Spleen (tissue), 11 donors: ENCODE measurements at regions not wholly inside any gene's neighbourhood (a gene's known extent, or its start where the extent isn't known, plus 50 kb on each side); places are given as distances from the start of the nearest gene placed in this dataset.

Source experiments
- DNase-seq: peaks from one replicate; pipeline ENCODE4 v3.0.0-alpha.2; 2020
- H3K27ac ChIP-seq, 8 donors: fragments of 200-600 bp; sonication (generic) in 7 of 8; 1 replicate in 4 of 8; 2 replicates in 4 of 8; pipeline versions ENCODE4 v1.5.0 to v1.8.0; 2016 to 2021; ENCODE audit warnings: inconsistent platforms in 4 of 8, mild to moderate bottlenecking in 4 of 8, moderate library complexity in 1 of 8
- H3K27me3 ChIP-seq, 7 donors: fragments of 200-600 bp; sonication (generic) in 6 of 7; replicated peaks in 1 of 7; 1 replicate in 4 of 7; 2 replicates in 3 of 7; pipeline versions ENCODE4 v1.5.0 to v1.8.0; 2016 to 2021; ENCODE audit warnings: inconsistent platforms in 3 of 7, mild to moderate bottlenecking in 1 of 7
- H3K36me3 ChIP-seq, 6 donors: fragments of 200-600 bp; sonication (generic) in 5 of 6; 1 replicate in 4 of 6; 2 replicates in 2 of 6; pipeline versions ENCODE4 v1.5.0 to v1.8.0; 2016 to 2021; ENCODE audit warnings: inconsistent platforms in 2 of 6
- H3K4me1 ChIP-seq, 6 donors: fragments of 200-600 bp; sonication (generic) in 5 of 6; 1 replicate in 3 of 6; 2 replicates in 3 of 6; pipeline versions ENCODE4 v1.5.0 to v1.8.0; 2016 to 2021; ENCODE audit warnings: inconsistent platforms in 3 of 6
- H3K4me3 ChIP-seq, 8 donors: fragments of 200-600 bp; sonication (generic) in 7 of 8; 1 replicate in 4 of 8; 2 replicates in 4 of 8; pipeline versions ENCODE4 v1.5.0 to v1.8.0; 2016 to 2021; ENCODE audit warnings: inconsistent platforms in 4 of 8, mild to moderate bottlenecking in 4 of 8, moderate library complexity in 2 of 8
- H3K9me3 ChIP-seq, 8 donors: fragments of 200-600 bp; sonication (generic) in 7 of 8; 1 replicate in 4 of 8; 2 replicates in 4 of 8; pipeline versions ENCODE4 v1.5.0 to v1.8.0; 2016 to 2021; ENCODE audit warnings: inconsistent platforms in 4 of 8
- POLR2A ChIP-seq, 3 donors: fragments of 450-650 bp; IDR thresholded peaks; one replicate each; pipeline ENCODE4 v1.5.1; 2017; ENCODE audit warnings: antibody characterized with exemption in 3 of 3, mild to moderate bottlenecking in 1 of 3
- POLR2AphosphoS5 ChIP-seq, 3 donors: sonication (generic); formaldehyde crosslinking; IDR thresholded peaks; one replicate each; pipeline ENCODE4 v1.5.1; 2017; ENCODE audit warnings: antibody characterized with exemption in 3 of 3
- WGBS, 5 donors: extraction: QIAGEN DNeasy Blood & Tissue Kit in 3 of 5; methylation state at CpG; one replicate each; pipeline versions ENCODE4 v1.1.5 to v1.1.7; 2013 to 2018; 5-methylcytosine and 5-hydroxymethylcytosine counted together
- intact Hi-C: fragments of 100-400 bp; cut with DNase I; formaldehyde crosslinking; loops from one replicate; pipeline ENCODE4 v1.15.0; 2023; ENCODE audit warnings: low total_unique reads
- TF ChIP-seq, protein P1 (sequence below), 11 experiments: fragments of 200-600 bp in 7 of 11; fragments of 450-650 bp in 4 of 11; sonication (generic) in 4 of 11; IDR thresholded peaks in 8 of 11; conservative IDR thresholded peaks in 3 of 11; 1 replicate in 7 of 11; 2 replicates in 4 of 11; pipeline versions ENCODE4 v1.4.0 to v1.8.0; 2016 to 2021; ENCODE audit warnings: antibody characterized with exemption in 11 of 11, inconsistent platforms in 4 of 11, mild to moderate bottlenecking in 1 of 11
- donor health status: healthy with polysubstance abuse.
- donor health status: DM: no; HTN: no; CAD: no; lungs with moderate emphysema.
- donor health status: DM: no; HTN: no; CAD: no.
- donor health status: Bipolar disorder and iron deficiency.
- donor health status: healthy.
- donor health status: DM: no; HTN: no; CAD: no.
- donor health status: DM: yes; HTN: yes; CAD: no.

DNA sequence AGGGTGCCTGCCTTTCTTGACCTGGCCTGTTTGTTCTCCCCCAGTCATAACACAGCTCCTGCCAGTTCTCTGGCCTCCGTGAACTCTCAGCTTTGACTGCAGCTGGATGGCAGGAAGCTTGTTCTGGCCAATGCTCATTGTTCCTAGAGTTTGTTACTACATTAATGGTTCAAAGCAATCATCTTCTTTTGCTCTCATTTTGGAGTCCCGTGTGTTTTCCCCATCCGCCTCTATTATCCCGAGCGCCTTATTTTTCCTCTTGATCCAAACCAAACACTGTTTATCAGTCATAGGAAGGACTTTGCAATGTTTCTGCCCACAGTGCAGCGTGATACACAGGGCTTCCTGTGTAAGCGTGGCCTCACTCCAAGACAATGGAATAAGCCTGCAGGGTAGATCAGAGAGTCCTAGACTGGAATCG, 184.3 kb upstream of the APCDD1 start:
- peaks cover 0 to 22% (median 3%) of the 10 kb centered on the region in 6 donors for H3K4me1 ChIP-seq
- TF ChIP-seq POLR2AphosphoS5 (IDR thresholded peaks at IDR 0.05) (no peak), POLR2A (IDR thresholded peaks at IDR 0.05) (no peak)
- TF ChIP-seq, protein P1, sequence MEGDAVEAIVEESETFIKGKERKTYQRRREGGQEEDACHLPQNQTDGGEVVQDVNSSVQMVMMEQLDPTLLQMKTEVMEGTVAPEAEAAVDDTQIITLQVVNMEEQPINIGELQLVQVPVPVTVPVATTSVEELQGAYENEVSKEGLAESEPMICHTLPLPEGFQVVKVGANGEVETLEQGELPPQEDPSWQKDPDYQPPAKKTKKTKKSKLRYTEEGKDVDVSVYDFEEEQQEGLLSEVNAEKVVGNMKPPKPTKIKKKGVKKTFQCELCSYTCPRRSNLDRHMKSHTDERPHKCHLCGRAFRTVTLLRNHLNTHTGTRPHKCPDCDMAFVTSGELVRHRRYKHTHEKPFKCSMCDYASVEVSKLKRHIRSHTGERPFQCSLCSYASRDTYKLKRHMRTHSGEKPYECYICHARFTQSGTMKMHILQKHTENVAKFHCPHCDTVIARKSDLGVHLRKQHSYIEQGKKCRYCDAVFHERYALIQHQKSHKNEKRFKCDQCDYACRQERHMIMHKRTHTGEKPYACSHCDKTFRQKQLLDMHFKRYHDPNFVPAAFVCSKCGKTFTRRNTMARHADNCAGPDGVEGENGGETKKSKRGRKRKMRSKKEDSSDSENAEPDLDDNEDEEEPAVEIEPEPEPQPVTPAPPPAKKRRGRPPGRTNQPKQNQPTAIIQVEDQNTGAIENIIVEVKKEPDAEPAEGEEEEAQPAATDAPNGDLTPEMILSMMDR (IDR thresholded peaks at IDR 0.05 in 8 of 11, conservative IDR thresholded peaks at IDR 0.05 in 3 of 11) = no peak
- DNase-seq = no peak
- no peaks in the 10 kb centered on the region for H3K36me3 ChIP-seq
- 58 to 72% (median 61%) methylated on average over 8 of the region's 8 CpGs for WGBS, 5 donors
- H3K27me3 ChIP-seq = no peaks in the 10 kb centered on the region
- H3K4me3 ChIP-seq = no peak overlapping the region
- H3K9me3 ChIP-seq = no peaks in the 10 kb centered on the region
- peak overlapping the region in 2 of 8 donors; percentile 2 to 5 for H3K27ac ChIP-seq
- intact Hi-C loops = no loop called here

- Histone ChIP-seq H3K4me1 (peaks cover 0 to 18% (median 2%) of the 10 kb centered on the region in 6 donors), H3K27me3 (no peaks in the 10 kb centered on the region), H3K4me3 (no peak overlapping the region), H3K9me3 (no peaks in the 10 kb centered on the region), H3K36me3 (no peaks in the 10 kb centered on the region), H3K27ac (no peak overlapping the region)
- no peak for DNase-seq
- TF ChIP-seq, protein P1 (IDR thresholded peaks at IDR 0.05 in 8 of 11, conservative IDR thresholded peaks at IDR 0.05 in 3 of 11) = no peak
- TF ChIP-seq POLR2A (IDR thresholded peaks at IDR 0.05) (no peak), POLR2AphosphoS5 (IDR thresholded peaks at IDR 0.05) (no peak)
- intact Hi-C loops = no loop called here
- 95 to 98% (median 96%) methylated on average over 4 of the region's 4 CpGs for WGBS, 5 donors
Measured at GRCh38 chr18:10271481-10271880, 183.0 kb upstream of the APCDD1 start.

- 83 to 91% (median 88%) methylated on average over 5 of the region's 5 CpGs for WGBS, 5 donors
Measured at GRCh38 chr18:10274301-10274700, 180.1 kb upstream of the APCDD1 start.

GRCh38 chr18:10275486-10275885, 178.9 kb upstream of the APCDD1 start:
- TF ChIP-seq, protein P1 (IDR thresholded peaks at IDR 0.05 in 8 of 11, conservative IDR thresholded peaks at IDR 0.05 in 3 of 11) = no peak
- TF ChIP-seq POLR2A (IDR thresholded peaks at IDR 0.05) (no peak), POLR2AphosphoS5 (IDR thresholded peaks at IDR 0.05) (no peak)
- no peaks in the 10 kb centered on the region for H3K9me3 ChIP-seq
- no peaks in the 10 kb centered on the region for H3K36me3 ChIP-seq
- no peak overlapping the region for H3K27ac ChIP-seq
- no peak for DNase-seq
- no peaks in the 10 kb centered on the region for H3K27me3 ChIP-seq
- intact Hi-C loops = no loop called here
- H3K4me3 ChIP-seq = no peak overlapping the region
- WGBS, 5 donors = 81 to 90% (median 88%) methylated on average over 3 of the region's 3 CpGs
- H3K4me1 ChIP-seq = no peaks in the 10 kb centered on the region

More at GRCh38 chr18:10274301-10274700, 180.1 kb upstream of the APCDD1 start:
- no peak for DNase-seq
- Histone ChIP-seq H3K9me3 (no peaks in the 10 kb centered on the region), H3K27ac (no peak overlapping the region), H3K4me3 (no peak overlapping the region), H3K27me3 (no peaks in the 10 kb centered on the region), H3K4me1 (peaks cover 0 to 12% (median 2%) of the 10 kb centered on the region in 6 donors), H3K36me3 (no peaks in the 10 kb centered on the region)
- intact Hi-C loops = no loop called here
- TF ChIP-seq, protein P1 (IDR thresholded peaks at IDR 0.05 in 8 of 11, conservative IDR thresholded peaks at IDR 0.05 in 3 of 11) = no peak
- no peak for TF ChIP-seq POLR2AphosphoS5 (IDR thresholded peaks at IDR 0.05)
- no peak for TF ChIP-seq POLR2A (IDR thresholded peaks at IDR 0.05)
